HG02870 (cell line): ENCODE measurements at regions not wholly inside any gene's neighbourhood (a gene's known extent, or its start where the extent isn't known, plus 50 kb on each side); places are given as distances from the start of the nearest gene placed in this dataset.
A peak's percentile ranks its signal among the peaks of the same experiment; 100 is the strongest.
"Not testable (repeated sequence)": the region's sequence is repeated elsewhere in the genome, so short reads cannot be mapped to it uniquely, and the experiment has no call there.

Experiments
- ATAC-seq: cut with Tn5 transposase; IDR thresholded peaks from one replicate; pipeline ENCODE4 v1.9.1; 2021; ENCODE audit warnings: mild to moderate bottlenecking, moderate library complexity; ENCODE audit not compliant: unreplicated experiment

- not testable (repeated sequence) for ATAC-seq
Observed at GRCh38 chr2:147000151-147000550, 844.7 kb upstream of the ACVR2A start.

- no peak for ATAC-seq
Observed at GRCh38 chr2:146997945-146998344, 846.9 kb upstream of the ACVR2A start.

GRCh38 chr2:146997488-146997887, 847.3 kb upstream of the ACVR2A start:
- no peak for ATAC-seq

GRCh38 chr2:146994246-146994645, 850.6 kb upstream of the ACVR2A start:
- ATAC-seq: no peak

- no peak for ATAC-seq
Observed at GRCh38 chr2:146992466-146992865, 852.4 kb upstream of the ACVR2A start.

GRCh38 chr2:146992057-146992456, 852.8 kb upstream of the ACVR2A start:
- no peak for ATAC-seq

GRCh38 chr2:146990311-146991054, 854.3 kb upstream of the ACVR2A start:
- no peak for ATAC-seq

GRCh38 chr2:146989741-146990140, 855.1 kb upstream of the ACVR2A start:
- ATAC-seq: no peak

GRCh38 chr2:146987996-146988395, 856.8 kb upstream of the ACVR2A start:
- ATAC-seq: no peak

- ATAC-seq: peak; percentile 86
Observed at GRCh38 chr2:146986161-146986560, 858.7 kb upstream of the ACVR2A start.

GRCh38 chr2:146985753-146986152, 859.1 kb upstream of the ACVR2A start:
- ATAC-seq: peak; percentile 8

GRCh38 chr2:146984014-146984413, 860.8 kb upstream of the ACVR2A start:
- no peak for ATAC-seq

- no peak for ATAC-seq
Observed at GRCh38 chr2:146982393-146982846, 862.4 kb upstream of the ACVR2A start.

GRCh38 chr2:146981921-146982320, 862.9 kb upstream of the ACVR2A start:
- no peak for ATAC-seq

GRCh38 chr2:146979746-146980145, 865.1 kb upstream of the ACVR2A start:
- ATAC-seq: no peak

- no peak for ATAC-seq
Observed at GRCh38 chr2:146978577-146979555, 866.0 kb upstream of the ACVR2A start.

GRCh38 chr2:146970981-146971380, 873.8 kb upstream of the ACVR2A start:
- not testable (repeated sequence) for ATAC-seq

GRCh38 chr2:146969703-146970102, 875.1 kb upstream of the ACVR2A start:
- not testable (repeated sequence) for ATAC-seq

GRCh38 chr2:146964494-146964893, 880.3 kb upstream of the ACVR2A start:
- ATAC-seq: no peak

- ATAC-seq: no peak
Observed at GRCh38 chr2:146954544-146954943, 890.3 kb upstream of the ACVR2A start.

GRCh38 chr2:146952696-146953095, 892.1 kb upstream of the ACVR2A start:
- ATAC-seq: no peak

- ATAC-seq: no peak
Observed at GRCh38 chr2:146950911-146951310, 893.9 kb upstream of the ACVR2A start.
